GM23338 (cell line): ENCODE measurements at regions not wholly inside any gene's neighbourhood (a gene's known extent, or its start where the extent isn't known, plus 50 kb on each side); places are given as distances from the start of the nearest gene placed in this dataset.

Experiments
- ATAC-seq: fragments of 200-7000 bp; cut with Tn5 transposase; 3 replicates; pipeline ENCODE4 v1.9.1; 2020
- DNase-seq: peaks from one replicate; pipeline ENCODE4 v3.0.0-alpha.2; 2015; ENCODE audit warnings: low spot score
- H2AFZ ChIP-seq: fragments of 200-600 bp; sonication (generic); 2 replicates; pipeline ENCODE4 v1.8.0; 2016; ENCODE audit warnings: antibody characterized with exemption, mild to moderate bottlenecking, moderate library complexity
- H3F3A ChIP-seq: fragments of 200-600 bp; sonication (generic); replicated peaks from 2 replicates; pipeline ENCODE4 v1.8.0; 2017; ENCODE audit warnings: antibody characterized with exemption, mixed run types, low read depth
- H3K27ac ChIP-seq: fragments of 200-600 bp; sonication (generic); 2 replicates; pipeline ENCODE4 v1.6.1; 2016; ENCODE audit warnings: low read depth
- H3K27me3 ChIP-seq: fragments of 200-600 bp; sonication (generic); 2 replicates; pipeline ENCODE4 v1.8.0; 2016; ENCODE audit warnings: mild to moderate bottlenecking, mixed run types, moderate library complexity; ENCODE audit not compliant: insufficient read depth
- H3K36me3 ChIP-seq: fragments of 200-600 bp; sonication (generic); 2 replicates; pipeline ENCODE4 v1.8.0; 2016; ENCODE audit warnings: mild to moderate bottlenecking; ENCODE audit not compliant: insufficient read depth
- H3K4me1 ChIP-seq: fragments of 200-600 bp; sonication (generic); 2 replicates; pipeline ENCODE4 v1.8.0; 2016; ENCODE audit warnings: mild to moderate bottlenecking, moderate library complexity; ENCODE audit not compliant: insufficient read depth
- H3K4me2 ChIP-seq: fragments of 200-600 bp; sonication (generic); 2 replicates; pipeline ENCODE4 v1.7.1; 2017; ENCODE audit warnings: mixed run types
- H3K4me3 ChIP-seq: fragments of 200-600 bp; sonication (generic); 2 replicates; pipeline ENCODE4 v1.6.1; 2016; ENCODE audit warnings: mixed run types
- H3K79me2 ChIP-seq: fragments of 200-600 bp; sonication (generic); replicated peaks from 2 replicates; pipeline ENCODE4 v1.8.0; 2017; ENCODE audit warnings: mild to moderate bottlenecking; ENCODE audit not compliant: insufficient read depth
- H3K9me2 ChIP-seq: fragments of 200-600 bp; sonication (generic); 2 replicates; pipeline ENCODE4 v1.8.0; 2017; ENCODE audit not compliant: insufficient read depth
- H4K20me1 ChIP-seq: fragments of 200-600 bp; sonication (generic); replicated peaks from 2 replicates; pipeline ENCODE4 v1.8.0; 2017; ENCODE audit warnings: mild to moderate bottlenecking; ENCODE audit not compliant: insufficient read depth
- H3K27ac Mint-ChIP-seq: 2 replicates; pipeline ENCODE4 v1.8.0; 2020; ENCODE audit warnings: inconsistent platforms, mild to moderate bottlenecking, moderate library complexity, mixed read lengths
- H3K27me3 Mint-ChIP-seq: 3 replicates; pipeline ENCODE4 v1.8.0; 2022; ENCODE audit warnings: low read depth, mild to moderate bottlenecking, moderate library complexity, mixed read lengths, inconsistent platforms; ENCODE audit not compliant: insufficient read depth, poor library complexity
- H3K36me3 Mint-ChIP-seq: 3 replicates; pipeline ENCODE4 v1.8.0; 2021; ENCODE audit warnings: low read depth, mild to moderate bottlenecking, inconsistent platforms, moderate library complexity, mixed read lengths
- H3K4me1 Mint-ChIP-seq: 3 replicates; pipeline ENCODE4 v1.8.0; 2020; ENCODE audit warnings: mild to moderate bottlenecking, inconsistent platforms, mixed read lengths
- H3K4me3 Mint-ChIP-seq: 3 replicates; pipeline ENCODE4 v1.8.0; 2021; ENCODE audit warnings: moderate library complexity, mild to moderate bottlenecking, inconsistent platforms, mixed read lengths
- H3K9me3 Mint-ChIP-seq: 3 replicates; pipeline ENCODE4 v1.8.0; 2020; ENCODE audit warnings: moderate library complexity, mild to moderate bottlenecking, inconsistent platforms, mixed read lengths
- CREB1 ChIP-seq: fragments of 250-450 bp; sonication (Bioruptor Pico); IDR thresholded peaks from 2 replicates; pipeline ENCODE4 v1.5.0; 2020; ENCODE audit warnings: low read depth, mild to moderate bottlenecking, moderate library complexity
- CTCF ChIP-seq, 2 experiments: fragments of 200-600 bp in 1 of 2; sonication (generic) in 1 of 2; conservative IDR thresholded peaks; 2 replicates each; pipeline versions ENCODE4 v1.5.1 to v1.6.1; 2016 to 2017; ENCODE audit warnings: antibody characterized with exemption in 2 of 2, low read depth in 2 of 2, mild to moderate bottlenecking in 2 of 2, moderate library complexity in 1 of 2
- ETS1 ChIP-seq: IDR thresholded peaks from 2 replicates; pipeline ENCODE4 v1.6.1; 2016; ENCODE audit warnings: antibody characterized with exemption
- EZH2phosphoT487 ChIP-seq: fragments of 200-600 bp; sonication (generic); IDR thresholded peaks from one replicate; pipeline ENCODE4 v1.8.1; 2018; ENCODE audit warnings: antibody characterized with exemption; ENCODE audit not compliant: unreplicated experiment
- JUNB ChIP-seq: IDR thresholded peaks from one replicate; pipeline ENCODE4 v1.6.1; 2016; ENCODE audit warnings: antibody characterized with exemption; ENCODE audit not compliant: unreplicated experiment
- NANOG ChIP-seq: IDR thresholded peaks from 2 replicates; pipeline ENCODE4 v1.6.1; 2016; ENCODE audit warnings: antibody characterized with exemption, borderline replicate concordance
- POLR2AphosphoS5 ChIP-seq: IDR thresholded peaks from 2 replicates; pipeline ENCODE4 v1.6.1; 2016; ENCODE audit warnings: antibody characterized with exemption, low read depth
- STAT1 ChIP-seq: IDR thresholded peaks from one replicate; pipeline ENCODE4 v1.6.1; 2016; ENCODE audit warnings: antibody characterized with exemption; ENCODE audit not compliant: unreplicated experiment
- ZNF331 ChIP-seq: fragments of 250-450 bp; sonication (Bioruptor Pico); IDR thresholded peaks from 2 replicates; pipeline ENCODE4 v1.5.0; 2020; ENCODE audit warnings: low read depth, mild to moderate bottlenecking, moderate library complexity
- ZNF462 ChIP-seq: fragments of 250-450 bp; sonication (Bioruptor Pico); IDR thresholded peaks from 2 replicates; pipeline ENCODE4 v1.5.0; 2020; ENCODE audit warnings: mild to moderate bottlenecking, moderate library complexity

DNA sequence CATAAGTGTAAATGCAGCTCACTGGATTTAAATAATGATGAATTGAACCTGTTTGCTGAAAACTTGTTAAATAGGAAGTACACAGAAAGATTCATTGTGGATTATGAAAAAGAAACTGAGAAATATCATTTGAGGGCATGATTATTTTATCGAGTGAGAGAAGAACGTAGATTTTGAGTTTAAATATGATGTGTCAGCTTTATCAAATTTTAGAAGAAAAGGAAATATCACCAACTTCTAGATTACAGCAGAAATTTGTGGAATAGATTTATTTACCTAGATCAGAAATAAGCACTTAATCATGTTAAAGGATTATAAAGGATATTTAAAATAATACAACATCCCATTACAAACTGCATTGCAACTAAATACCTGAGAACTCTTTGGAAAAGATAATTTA, 315.5 kb downstream of the ZPLD1 start:
- H3K27me3 Mint-ChIP-seq = peaks cover 1% of the 10 kb centered on the region
- no peak overlapping the region for H3K4me3 ChIP-seq
- TF ChIP-seq EZH2phosphoT487 (no peak), ZNF462 (CRISPR knock-in tag) (no peak), CREB1 (CRISPR knock-in tag) (no peak), POLR2AphosphoS5 (no peak), STAT1 (no peak), JUNB (no peak), ETS1 (no peak), ZNF331 (CRISPR knock-in tag) (no peak), CTCF (conservative IDR thresholded peaks at IDR 0.05; ENCODE audit: low read depth in 2 of 2) (no peak), NANOG (no peak)
- H3K9me3 Mint-ChIP-seq = no peaks in the 10 kb centered on the region
- H3K27ac ChIP-seq = no peak overlapping the region
- no peaks in the 10 kb centered on the region for H3K36me3 ChIP-seq
- ATAC-seq (no peak), DNase-seq (no peak)
- no peak overlapping the region for H3K4me3 Mint-ChIP-seq
- H4K20me1 ChIP-seq = no peaks in the 10 kb centered on the region
- no peaks in the 10 kb centered on the region for H3K79me2 ChIP-seq
- no peak overlapping the region for H2AFZ ChIP-seq
- H3K27me3 ChIP-seq = no peaks in the 10 kb centered on the region
- H3K4me2 ChIP-seq = 0 out of 2 replicates have a peak overlapping the region, but pooled peaks have one; percentile 26
- H3K36me3 Mint-ChIP-seq = no peaks in the 10 kb centered on the region
- H3K4me1 ChIP-seq = peaks cover 47% of the 10 kb centered on the region
- no peak overlapping the region for H3K27ac Mint-ChIP-seq
- H3F3A ChIP-seq = no peaks in the 10 kb centered on the region
- H3K9me2 ChIP-seq = no peaks in the 10 kb centered on the region
- peaks cover 33% of the 10 kb centered on the region for H3K4me1 Mint-ChIP-seq
